Calu3 (cell line): ENCODE measurements at regions not wholly inside any gene's neighbourhood (a gene's known extent, or its start where the extent isn't known, plus 50 kb on each side); places are given as distances from the start of the nearest gene placed in this dataset.

Source experiments
- BruUV-seq: library from RNA; stranded (reverse); fragments of 400-500 nt; replicated peaks from 2 replicates; lab custom pipeline; 2021; lab: Mats Ljungman, UMichigan
- CTCF ChIA-PET: fragments of 300-600 bp; sonication (Branson Sonifier 250); formaldehyde crosslinking; loops from one replicate; lab custom pipeline; 2022; ENCODE audit warnings: antibody characterized with exemption; lab: Charles Lee
- DNase-seq: peaks from one replicate; pipeline ENCODE4 v3.0.0; 2022
- H3K27ac Mint-ChIP-seq: one replicate; pipeline ENCODE4 v1.8.0; 2022; ENCODE audit warnings: mixed read lengths; ENCODE audit not compliant: unreplicated experiment
- H3K27me3 Mint-ChIP-seq: one replicate; pipeline ENCODE4 v1.8.0; 2022; ENCODE audit warnings: mixed read lengths; ENCODE audit not compliant: unreplicated experiment
- H3K36me3 Mint-ChIP-seq: one replicate; pipeline ENCODE4 v1.8.0; 2022; ENCODE audit warnings: mild to moderate bottlenecking, moderate library complexity, mixed read lengths; ENCODE audit not compliant: insufficient read depth, unreplicated experiment
- H3K4me1 Mint-ChIP-seq: one replicate; pipeline ENCODE4 v1.8.0; 2022; ENCODE audit warnings: mild to moderate bottlenecking, low read depth, mixed read lengths; ENCODE audit not compliant: unreplicated experiment
- H3K4me3 Mint-ChIP-seq: one replicate; pipeline ENCODE4 v1.8.0; 2022; ENCODE audit warnings: mild to moderate bottlenecking, low read depth, moderate library complexity, mixed read lengths; ENCODE audit not compliant: unreplicated experiment
- H3K9me3 Mint-ChIP-seq: one replicate; pipeline ENCODE4 v1.8.0; 2022; ENCODE audit warnings: low read depth, mixed read lengths; ENCODE audit not compliant: unreplicated experiment
- intact Hi-C: fragments of 100-400 bp; cut with micrococcal nuclease; formaldehyde crosslinking; loops from one replicate; pipeline ENCODE4 v1.10.0; 2022; ENCODE audit not compliant: unreplicated experiment
- TF ChIP-seq, protein P1 (sequence below): fragments of 200-600 bp; IDR thresholded peaks from one replicate; pipeline ENCODE4 v1.8.0; 2022; ENCODE audit warnings: antibody characterized with exemption; ENCODE audit not compliant: unreplicated experiment

DNA sequence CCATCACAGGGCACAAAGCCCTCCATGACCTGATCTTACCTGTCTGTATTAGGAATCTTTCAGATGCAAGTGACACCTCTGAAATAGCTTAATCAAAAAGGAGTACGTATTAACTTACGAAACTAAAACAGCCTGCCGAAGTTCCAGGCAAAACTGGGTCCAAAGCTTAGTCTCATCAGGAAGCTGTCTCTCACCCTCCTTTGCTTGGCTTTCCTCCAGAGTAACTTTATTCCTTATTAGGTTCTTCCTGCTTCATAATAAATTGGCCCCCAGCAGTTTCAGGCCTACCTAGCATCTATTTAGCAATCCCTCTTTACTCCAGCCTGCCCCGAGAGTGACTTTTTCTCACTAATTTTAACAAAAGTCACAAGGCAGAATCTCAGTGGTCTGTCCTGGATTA is 58.4 kb upstream of the STK32A start:
- Mint-ChIP-seq H3K36me3 (no peaks in the 10 kb centered on the region), H3K27ac (no peak overlapping the region), H3K4me3 (no peak overlapping the region), H3K4me1 (peaks cover 35% of the 10 kb centered on the region), H3K27me3 (no peaks in the 10 kb centered on the region), H3K9me3 (no peaks in the 10 kb centered on the region)
- CTCF ChIA-PET = interaction anchor here (1.5 kb wide), 1 partner anchor 12 kb away, joined by 11 read pairs; no protein-coding TSS in a partner anchor
- no TSS peak for BruUV-seq
- intact Hi-C loops = no loop called here
- TF ChIP-seq, protein P1, sequence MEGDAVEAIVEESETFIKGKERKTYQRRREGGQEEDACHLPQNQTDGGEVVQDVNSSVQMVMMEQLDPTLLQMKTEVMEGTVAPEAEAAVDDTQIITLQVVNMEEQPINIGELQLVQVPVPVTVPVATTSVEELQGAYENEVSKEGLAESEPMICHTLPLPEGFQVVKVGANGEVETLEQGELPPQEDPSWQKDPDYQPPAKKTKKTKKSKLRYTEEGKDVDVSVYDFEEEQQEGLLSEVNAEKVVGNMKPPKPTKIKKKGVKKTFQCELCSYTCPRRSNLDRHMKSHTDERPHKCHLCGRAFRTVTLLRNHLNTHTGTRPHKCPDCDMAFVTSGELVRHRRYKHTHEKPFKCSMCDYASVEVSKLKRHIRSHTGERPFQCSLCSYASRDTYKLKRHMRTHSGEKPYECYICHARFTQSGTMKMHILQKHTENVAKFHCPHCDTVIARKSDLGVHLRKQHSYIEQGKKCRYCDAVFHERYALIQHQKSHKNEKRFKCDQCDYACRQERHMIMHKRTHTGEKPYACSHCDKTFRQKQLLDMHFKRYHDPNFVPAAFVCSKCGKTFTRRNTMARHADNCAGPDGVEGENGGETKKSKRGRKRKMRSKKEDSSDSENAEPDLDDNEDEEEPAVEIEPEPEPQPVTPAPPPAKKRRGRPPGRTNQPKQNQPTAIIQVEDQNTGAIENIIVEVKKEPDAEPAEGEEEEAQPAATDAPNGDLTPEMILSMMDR = no peak
- DNase-seq = no peak

DNA sequence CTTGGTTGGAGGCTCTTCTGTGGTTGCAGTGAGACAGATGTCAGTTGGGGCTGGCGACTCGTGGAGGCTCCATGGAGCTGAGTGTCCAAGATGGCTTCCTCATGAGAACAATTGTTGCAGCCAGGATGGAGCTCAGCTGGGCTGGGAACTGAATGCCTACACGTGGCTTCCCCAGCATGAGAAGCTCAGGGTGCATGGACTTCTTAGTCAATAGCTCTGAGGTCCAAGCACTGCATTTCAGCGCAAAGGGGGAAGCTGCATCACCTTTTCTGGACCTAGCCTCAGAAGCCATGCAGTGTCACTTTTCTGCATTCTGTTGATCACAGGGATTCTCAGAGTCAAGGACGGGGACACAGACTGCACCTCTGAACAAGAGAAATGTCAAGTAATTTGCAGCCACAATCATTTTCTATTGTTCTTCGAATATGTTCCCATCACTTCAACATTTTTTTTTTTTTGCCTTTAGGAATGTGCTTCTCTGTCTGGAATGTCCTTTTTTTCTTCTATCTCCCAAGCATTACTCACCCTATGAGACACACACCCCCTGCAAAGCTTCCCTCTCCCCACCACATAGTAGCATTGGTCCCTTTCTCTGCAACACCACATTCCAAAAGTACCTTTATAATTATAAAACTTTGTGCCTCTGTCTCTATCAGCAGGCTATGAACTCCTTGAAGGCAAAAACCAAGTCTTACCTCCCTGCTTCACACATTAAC is 57.5 kb upstream of the STK32A start:
- Mint-ChIP-seq H3K36me3 (no peaks in the 10 kb centered on the region), H3K4me1 (peaks cover 35% of the 10 kb centered on the region), H3K4me3 (no peak overlapping the region), H3K27ac (no peak overlapping the region), H3K27me3 (no peaks in the 10 kb centered on the region), H3K9me3 (no peaks in the 10 kb centered on the region)
- TF ChIP-seq, protein P1 = no peak
- CTCF ChIA-PET = interaction anchor here (1.2 kb wide), 1 partner anchor 12 kb away, joined by 5 read pairs; no protein-coding TSS in a partner anchor
- DNase-seq = no peak
- no TSS peak for BruUV-seq
- intact Hi-C loops = no loop called here

DNA sequence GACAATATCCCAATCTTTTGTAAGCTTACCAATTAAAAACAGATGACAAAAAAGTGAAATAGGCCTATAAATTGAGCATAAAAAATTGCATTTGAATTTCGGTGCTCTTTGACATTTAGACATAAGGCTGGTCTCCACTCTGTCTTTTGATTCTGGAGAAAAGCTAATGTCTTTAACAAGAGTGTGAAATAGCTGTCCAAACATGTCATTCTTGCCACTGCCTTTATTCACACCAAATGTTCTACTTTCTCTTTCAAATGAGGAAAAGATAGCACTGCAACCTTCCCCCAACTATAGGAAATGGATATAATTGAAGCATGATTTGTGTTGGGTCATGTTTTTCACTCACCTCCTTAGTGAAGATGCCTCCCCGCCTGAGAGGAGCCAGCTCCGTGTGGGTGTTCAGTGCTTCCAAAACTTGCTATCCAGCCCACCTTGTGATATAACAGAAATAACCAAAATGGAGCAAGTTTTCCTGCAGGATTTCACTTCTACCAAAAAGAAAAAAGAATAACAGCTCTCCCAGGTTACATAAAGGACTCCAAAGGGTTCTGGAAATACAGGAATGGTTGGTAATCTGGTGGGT is 55.2 kb upstream of the STK32A start:
- Mint-ChIP-seq H3K4me1 (peaks cover 35% of the 10 kb centered on the region), H3K4me3 (no peak overlapping the region), H3K9me3 (no peaks in the 10 kb centered on the region), H3K27ac (no peak overlapping the region), H3K27me3 (no peaks in the 10 kb centered on the region), H3K36me3 (no peaks in the 10 kb centered on the region)
- TF ChIP-seq, protein P1 = no peak
- DNase-seq = no peak
- intact Hi-C loops = no loop called here
- BruUV-seq = no TSS peak
- CTCF ChIA-PET = interaction anchor here (0.8 to 0.9 kb wide), 2 partner anchors 10 to 11 kb away, joined by 3 read pairs; no protein-coding TSS in a partner anchor

DNA sequence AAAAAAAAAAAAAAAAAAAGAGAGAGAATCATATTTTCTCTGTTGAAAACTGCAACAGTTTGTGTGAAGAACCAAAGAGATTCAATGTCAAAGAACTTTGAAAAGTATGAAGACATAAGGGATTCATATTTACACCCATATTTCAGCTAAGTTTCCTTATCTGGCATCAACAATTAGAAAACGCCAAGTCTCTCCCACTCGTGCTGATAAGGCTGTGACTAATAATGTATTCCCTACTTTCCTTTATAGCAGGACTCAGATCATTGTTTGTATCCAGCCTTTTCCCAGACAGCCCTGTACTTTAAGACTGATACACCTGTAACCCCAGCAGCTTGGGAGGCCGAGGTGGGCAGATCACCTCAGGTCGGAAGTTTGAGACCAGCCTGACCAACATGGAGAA is 54.1 kb upstream of the STK32A start:
- Mint-ChIP-seq H3K36me3 (no peaks in the 10 kb centered on the region), H3K9me3 (no peaks in the 10 kb centered on the region), H3K27ac (no peak overlapping the region), H3K4me3 (no peak overlapping the region), H3K27me3 (no peaks in the 10 kb centered on the region), H3K4me1 (peaks cover 27% of the 10 kb centered on the region)
- TF ChIP-seq, protein P1 = no peak
- no TSS peak for BruUV-seq
- no peak for DNase-seq
- CTCF ChIA-PET = no interaction called here
- intact Hi-C loops = no loop called here
